Inferior parietal cortex (tissue), 1 donor: ENCODE measurements at regions not wholly inside any gene's neighbourhood (a gene's known extent, or its start where the extent isn't known, plus 50 kb on each side); places are given as distances from the start of the nearest gene placed in this dataset.

Experiments
- DNase-seq: peaks from one replicate; pipeline ENCODE4 v3.0.0-alpha.2; 2016; ENCODE audit errors: extremely low spot score

DNA sequence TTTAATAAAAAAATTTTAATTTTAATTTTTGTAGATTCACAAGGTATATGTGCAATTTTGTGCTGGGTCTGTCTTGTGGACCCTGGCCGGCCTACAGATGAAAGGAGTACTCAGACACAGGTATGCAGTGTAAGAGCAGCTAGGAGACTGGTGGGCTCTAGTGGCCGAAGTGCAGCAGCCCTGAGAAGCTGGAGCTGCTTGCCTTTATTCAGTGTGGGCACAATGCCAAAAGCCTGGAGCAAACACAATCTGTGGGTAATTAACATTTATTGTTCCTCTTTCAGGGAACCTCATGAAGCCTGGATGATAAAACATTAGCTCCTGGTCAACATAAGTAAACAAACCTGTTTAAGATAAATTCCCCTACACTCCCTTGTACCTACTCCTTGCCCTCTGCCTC lies 135.7 kb upstream of the SEL1L start:
- no peak for DNase-seq

DNA sequence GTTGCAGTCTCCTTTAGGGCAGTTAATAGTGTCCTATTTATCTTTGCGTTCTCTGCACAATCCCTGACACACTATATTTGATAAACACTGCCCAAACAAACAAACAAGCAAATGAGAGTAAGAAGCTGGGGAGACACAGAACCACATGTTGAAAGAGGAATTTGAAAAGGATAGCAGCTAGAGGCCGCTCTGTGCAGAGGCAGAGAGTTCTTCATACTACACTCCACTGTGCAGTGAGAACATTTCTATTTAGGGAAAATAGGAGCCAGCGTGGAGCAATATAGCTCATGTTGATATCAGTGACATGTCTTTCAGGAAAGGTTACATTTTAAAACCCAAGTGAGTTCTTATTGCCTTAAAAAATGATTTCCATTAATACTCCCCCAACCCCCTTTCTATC lies 140.3 kb upstream of the SEL1L start:
- DNase-seq = no peak

DNA sequence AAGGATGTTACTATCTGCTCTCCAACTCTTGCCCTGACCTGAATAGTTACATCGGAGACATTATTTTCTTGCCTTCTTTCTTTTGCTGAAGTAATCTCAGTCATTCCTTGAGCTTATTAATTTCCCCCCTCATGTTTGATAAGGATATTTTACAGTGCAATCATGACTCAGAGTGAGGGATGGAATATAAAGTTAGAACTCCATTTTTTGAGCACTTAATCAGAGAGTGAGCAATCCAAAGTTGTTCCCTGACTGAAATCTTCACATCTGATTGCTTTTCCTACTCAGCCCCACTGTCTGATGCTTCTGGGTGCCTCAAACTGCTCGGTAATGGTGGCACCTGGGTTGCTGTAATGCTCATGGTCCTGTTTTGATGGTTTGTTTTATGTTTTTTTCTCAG lies 142.7 kb upstream of the SEL1L start:
- DNase-seq = no peak

DNA sequence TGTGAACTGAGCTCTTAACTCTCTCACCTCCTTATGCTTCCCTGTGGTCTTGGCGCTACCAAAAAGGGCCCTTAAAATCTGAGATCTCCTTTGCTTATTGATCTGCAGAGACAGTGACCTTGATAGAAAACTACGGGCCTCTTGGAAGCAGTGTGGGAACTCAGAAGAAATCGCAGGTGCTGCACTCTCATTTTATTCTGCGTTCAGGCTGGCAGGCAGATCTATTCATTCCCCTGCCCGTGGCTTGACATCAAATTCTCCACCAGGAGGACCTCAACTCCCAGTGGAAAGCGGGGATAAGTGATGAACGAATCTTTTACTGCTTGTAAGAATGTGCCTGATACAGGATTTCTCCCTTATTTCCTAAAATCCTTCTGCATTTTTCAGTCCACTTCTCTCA lies 143.2 kb upstream of the SEL1L start:
- no peak for DNase-seq

DNA sequence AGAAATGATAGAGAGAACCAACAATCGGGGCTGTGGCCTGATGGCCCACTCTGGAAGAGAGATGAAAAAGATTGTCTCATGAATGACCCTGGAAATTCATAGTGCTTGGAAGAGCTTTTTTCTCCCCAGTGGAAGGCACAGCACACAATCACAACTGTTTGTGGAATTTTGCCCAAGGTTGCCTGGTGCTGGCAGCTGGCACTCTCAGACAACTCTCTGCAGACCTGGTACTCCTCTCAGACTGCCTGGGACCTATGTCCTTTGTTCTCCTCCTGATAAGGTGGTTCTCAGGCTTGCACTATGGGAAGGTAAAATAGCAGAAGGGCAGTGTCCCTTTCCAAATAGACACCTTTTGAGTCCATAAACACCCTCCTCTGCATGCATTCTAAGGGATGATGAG lies 144.1 kb upstream of the SEL1L start:
- DNase-seq = no peak

DNA sequence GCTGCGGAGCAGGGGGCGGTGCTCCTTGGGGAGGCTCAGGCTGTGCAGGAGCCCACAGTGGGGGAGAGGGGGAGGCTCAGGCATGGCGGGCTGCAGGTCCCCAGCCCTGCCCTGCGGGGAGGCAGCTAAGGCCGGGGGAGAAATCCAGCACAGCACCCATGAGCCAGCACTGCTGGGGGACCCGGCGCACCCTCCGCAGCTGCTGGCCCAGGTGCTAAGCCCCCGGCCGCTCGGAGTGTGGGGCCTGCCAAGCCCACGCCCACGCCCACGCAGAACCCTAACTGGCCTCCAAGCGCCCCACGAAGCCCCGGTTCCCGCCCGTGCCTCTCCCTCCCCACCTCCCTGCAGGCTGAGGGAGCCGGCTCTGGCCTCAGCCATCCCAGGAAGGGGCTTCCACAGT lies 145.6 kb upstream of the SEL1L start:
- DNase-seq = no peak

DNA sequence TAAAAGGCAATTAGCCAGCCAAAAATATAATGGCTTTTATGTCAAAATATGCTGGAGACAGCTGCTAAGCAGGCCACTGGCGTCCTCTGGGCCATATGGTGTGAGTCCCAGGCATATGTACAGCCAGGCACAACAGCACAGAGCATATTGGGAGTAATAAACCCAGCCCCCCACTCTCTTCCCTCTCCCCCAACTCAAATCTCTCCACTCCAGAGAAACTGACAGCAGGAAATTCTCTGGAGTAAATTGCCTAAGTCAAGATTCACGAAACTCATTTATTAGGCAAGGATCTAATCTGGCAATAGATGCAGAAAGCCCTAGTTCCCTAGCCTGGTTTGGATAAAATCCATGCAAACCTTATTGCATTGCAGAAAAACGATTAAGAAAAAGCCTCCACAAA lies 147.9 kb upstream of the SEL1L start:
- DNase-seq = no peak

DNA sequence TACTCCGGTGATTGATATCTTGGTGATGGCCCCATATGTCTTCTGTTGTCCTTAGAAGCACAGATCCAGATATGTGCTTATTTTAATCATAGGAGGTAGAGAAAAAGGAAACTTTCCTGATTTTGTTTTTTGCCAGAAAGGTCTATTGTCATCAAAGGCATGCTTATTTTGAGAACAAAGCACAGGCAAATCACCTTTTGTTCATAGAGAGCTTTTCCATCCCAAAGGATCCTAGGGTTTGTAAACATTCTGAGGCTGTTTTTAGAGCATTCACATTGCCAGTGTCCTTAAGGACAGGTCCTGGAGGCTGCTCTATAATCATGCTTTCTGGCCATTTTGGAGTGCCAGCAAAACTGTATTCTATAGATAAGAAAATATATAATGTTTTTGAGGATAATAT lies 148.5 kb upstream of the SEL1L start:
- DNase-seq = no peak

DNA sequence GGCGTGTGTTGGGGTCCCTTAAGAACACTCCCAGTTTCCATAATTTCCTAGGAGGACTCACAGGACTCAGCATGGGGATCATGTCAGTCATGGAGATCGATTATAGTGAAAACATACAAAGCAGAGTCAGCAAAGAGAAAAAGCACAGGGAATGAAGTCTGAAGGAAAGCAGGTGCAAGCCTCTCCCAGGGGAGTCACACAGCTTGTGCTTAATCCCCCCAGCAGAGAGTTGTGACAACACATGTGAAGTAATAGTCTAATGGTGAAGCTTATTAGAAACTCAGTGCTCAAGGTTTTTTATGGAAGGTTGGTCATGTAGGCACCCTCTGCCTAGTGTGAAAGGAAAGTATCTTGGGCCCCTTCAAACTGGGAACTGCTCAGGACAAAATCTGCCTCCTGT lies 149.0 kb upstream of the SEL1L start:
- DNase-seq = no peak

DNA sequence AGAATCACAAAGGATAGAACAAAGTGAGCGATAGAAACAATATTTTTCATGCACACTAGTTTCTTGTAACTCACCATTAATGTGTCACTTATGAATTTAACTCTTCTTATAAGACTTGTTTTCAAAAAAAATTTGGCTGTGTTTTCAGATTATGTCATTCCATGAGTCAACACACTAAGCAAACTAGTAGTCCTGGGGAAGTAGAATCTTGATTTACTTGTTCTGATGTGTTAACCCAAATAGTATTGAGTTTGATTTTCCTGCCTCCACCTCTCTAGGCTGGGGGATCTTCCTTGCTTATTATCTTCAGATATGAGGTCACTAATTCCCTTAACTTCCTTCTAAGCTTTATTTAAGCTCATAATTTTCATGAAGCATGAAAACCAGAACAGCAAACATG lies 151.0 kb upstream of the SEL1L start:
- no peak for DNase-seq

DNA sequence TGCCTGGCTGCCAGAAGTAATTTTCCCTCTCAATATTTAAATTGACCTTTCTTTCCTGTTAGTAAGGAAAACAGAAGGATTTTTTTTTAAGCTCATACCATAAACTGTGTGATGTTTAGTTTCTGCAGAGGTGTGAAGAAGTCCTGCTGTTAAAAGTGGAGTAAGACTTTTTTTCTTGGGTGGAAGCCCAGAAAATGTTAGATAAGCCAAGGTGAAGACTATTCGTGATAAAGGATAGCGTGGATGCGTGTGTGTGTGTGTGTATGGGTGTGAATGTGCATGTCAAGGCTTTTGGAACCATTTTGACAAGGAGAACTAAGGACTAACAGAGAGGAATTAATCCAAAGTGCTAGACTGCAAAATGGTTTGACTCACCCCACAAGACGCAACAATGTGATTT lies 152.9 kb upstream of the SEL1L start:
- DNase-seq = peak; percentile 56

DNA sequence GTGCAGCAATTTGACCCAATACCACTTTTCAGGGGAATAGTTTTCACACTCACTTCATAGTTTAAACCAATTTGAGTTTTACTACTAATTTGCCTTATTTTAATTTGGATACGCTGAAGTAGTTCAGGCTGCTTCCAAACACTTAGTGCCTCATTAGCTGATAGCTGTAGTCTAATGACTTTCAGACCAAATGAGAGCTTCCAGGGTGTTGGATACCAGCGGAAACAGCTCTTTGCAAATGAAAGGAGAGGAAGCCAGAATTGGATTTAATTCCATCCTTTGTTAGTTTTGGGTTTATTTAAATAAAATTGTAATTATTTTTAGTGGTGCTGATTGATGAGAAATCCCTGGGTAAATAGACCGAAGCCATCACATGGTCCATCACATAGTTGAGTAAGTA lies 158.3 kb upstream of the SEL1L start:
- no peak for DNase-seq

DNA sequence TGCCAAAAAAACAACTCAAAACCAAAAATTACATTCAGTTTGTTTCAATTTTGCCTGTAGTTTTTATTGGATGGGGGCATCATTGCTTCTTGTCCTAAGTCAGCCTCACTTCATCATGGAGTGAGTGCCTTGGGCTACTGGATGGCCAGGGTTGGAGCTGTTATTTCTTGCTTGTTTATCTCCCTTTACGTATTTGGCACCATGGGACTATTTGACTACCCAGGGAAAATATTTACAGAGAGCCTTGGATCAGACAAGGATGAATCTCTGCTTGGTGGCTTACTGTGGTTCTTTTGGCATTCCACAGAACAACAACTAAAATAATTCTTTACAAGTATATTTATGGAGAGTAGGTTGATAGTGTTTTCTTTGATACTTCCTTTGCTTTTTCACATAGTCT lies 160.8 kb upstream of the SEL1L start:
- DNase-seq = no peak

DNA sequence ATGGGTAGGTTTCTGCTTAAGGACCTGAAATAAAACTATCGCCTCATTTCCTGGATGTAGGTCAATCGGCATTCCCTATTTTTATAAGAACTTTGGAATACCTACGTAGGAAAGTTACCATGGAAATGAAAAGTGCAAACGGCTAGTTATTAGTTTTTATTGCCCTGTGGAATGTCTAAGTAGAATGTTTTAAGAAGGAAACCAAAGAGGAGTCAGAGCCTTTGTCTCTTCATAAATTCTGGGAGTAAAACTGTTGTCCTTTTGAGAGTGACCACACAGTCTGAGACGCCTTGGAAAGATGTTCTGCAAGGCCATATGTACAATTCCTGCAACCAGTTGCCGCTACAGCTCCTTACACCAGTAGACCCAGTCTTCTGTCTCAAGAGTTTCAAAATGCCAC lies 176.0 kb upstream of the SEL1L start:
- DNase-seq = no peak

DNA sequence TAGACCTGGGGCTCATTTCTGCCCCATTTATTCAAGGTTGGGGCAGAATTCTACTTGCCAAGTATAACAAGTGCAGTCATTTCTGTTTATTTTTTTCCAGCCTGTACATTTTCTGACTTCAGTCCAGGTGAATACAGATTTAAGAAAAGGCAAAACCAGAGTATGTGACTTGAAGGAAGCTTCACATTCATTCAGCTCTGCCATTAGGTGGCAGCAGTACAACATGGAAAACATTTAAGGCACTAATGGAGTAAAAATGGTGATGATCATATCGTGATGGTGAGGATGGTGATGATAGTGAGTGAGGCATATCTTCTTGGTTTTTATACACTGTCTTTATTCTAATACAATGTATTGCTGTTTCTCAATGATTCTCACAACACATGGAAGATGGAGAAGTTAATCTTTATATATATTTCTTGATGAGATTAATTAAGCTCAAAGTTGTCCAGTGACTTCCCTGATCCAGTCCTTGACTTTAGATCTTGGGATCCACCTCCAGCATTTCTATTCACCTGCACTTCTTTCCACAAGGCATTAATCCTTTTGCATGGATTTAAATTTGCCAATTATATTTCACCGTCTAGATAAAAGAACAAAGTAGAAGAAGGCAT lies 176.7 kb upstream of the SEL1L start:
- peak; percentile 78 for DNase-seq

DNA sequence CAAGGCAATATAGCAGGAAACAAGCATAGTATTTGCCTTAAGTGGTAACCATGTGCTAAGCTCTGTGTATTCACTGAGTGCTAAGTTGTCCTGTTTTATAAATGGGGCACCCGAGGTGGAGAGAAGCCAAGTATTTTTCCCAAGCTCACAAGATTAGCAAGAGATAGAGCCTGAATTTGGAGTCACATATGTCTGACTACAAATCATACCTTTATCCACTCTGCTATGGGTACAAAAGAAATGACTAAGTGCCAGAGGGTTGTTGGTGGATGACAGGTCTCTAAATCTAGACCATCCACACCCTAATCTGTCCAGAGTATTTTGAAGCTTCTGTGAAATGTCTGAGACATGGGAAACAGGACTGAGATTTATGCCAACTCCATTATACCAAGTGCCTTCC lies 182.1 kb upstream of the SEL1L start:
- DNase-seq = peak; percentile 36

DNA sequence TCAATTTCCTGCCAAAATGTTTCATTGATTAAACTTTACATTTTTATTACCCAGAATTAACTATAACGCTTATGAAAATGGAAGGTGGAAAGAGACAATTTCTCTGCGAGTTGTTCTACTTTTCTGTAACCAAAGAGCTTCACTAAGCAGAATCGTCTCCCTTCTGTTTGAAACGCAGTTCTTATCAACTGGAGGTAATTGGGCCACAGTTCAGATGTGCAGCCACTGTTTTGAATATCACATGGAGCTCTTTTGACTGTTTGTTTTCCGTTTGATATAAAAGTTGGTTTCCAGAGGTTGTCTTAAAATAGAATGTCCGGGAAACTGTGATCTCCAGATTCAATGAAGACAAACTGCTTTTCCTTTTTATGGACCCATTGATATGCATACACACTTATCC lies 183.3 kb upstream of the SEL1L start:
- DNase-seq = no peak

DNA sequence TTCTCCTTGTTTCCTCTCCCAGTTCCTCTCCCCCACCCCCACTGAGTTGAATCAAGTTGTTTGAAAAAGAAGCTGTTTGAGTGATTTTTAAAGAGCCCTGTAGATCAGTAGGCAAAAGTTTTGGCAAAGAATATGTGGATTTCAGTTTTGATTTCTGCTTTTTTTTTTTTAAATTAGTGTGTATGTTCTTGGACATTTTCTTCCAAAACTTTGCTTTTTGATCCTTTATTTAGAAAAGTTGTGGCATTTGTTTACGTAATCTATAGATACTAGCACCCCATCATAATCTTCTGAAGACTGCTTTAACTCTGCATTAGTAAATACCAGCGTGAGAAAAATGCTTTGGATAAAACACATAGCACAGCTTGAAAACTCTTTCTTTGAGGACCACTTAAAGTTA lies 190.3 kb upstream of the SEL1L start:
- DNase-seq = no peak

DNA sequence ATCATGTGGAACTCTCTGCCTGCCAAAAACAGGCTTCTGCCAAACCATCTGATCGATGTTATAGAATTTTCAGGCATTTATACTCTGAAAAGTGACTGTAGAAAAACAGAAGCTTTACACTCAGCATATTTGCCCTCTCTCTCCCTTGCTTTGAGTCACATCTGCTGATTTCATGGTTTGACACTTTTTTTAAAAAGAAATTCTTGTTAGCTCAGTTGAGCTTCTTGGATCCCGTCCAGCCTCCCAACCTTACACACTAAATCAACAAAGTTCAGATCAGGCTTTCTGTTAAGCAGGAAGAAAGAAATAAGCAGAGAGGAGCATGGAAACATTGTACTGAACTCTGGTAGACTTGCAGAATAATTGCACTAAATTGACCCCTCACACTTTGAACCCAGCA lies 193.6 kb upstream of the SEL1L start:
- DNase-seq = no peak

DNA sequence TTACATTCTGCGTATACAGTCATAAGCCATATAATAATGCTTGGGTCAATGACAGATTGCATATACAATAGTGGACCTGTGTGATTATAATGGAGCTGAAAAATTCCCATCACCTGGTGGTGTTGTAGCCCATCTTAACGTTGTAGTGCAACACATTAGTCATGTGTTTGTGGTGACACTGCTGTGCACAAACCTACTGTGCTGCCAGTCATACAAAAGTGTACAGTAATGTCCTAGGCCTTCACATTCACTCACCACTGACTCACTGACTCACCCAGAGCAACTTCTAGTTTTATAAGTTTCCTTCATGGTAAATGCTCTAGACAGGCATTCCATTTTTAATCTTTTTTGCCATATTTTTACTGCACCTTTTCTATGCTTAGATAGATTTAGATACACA lies 194.8 kb upstream of the SEL1L start:
- no peak for DNase-seq

DNA sequence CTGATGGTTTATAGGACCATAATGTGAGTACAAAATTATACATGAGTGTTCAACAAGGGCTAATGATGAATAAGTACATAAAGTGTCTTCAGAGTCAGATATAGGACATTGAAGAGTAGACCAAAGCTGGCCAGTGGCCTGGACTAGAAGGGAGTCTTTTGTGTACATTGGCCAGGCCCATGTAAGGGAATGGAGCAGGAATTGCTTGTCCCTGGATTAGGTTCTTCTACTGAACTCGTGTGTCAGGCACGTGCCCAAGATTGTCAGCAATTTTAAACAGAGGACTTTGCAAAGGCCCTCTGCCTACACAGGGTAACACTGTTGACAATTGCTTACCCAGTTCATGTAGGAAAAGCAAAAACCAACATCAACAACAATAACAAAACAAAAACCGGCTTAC lies 196.0 kb upstream of the SEL1L start:
- DNase-seq = no peak

DNA sequence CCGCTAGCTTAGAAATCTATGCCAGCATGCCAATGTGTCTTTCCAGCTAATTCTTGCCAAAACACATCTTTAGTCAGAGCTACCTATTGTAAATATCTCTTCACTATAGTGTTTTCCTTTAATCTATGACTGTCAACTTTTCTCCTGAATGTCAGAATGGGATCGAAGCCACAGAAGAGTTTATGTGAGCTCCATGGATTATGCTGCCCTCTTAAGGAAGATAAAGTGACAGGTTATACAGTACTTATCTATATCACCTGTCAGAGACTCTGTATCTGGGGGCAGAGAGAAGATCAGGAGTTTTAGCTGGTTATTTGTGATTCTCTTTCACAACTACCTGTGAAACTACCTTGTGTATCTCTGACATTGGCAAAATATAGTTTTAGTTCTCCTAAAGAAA lies 204.3 kb upstream of the SEL1L start:
- DNase-seq = no peak

DNA sequence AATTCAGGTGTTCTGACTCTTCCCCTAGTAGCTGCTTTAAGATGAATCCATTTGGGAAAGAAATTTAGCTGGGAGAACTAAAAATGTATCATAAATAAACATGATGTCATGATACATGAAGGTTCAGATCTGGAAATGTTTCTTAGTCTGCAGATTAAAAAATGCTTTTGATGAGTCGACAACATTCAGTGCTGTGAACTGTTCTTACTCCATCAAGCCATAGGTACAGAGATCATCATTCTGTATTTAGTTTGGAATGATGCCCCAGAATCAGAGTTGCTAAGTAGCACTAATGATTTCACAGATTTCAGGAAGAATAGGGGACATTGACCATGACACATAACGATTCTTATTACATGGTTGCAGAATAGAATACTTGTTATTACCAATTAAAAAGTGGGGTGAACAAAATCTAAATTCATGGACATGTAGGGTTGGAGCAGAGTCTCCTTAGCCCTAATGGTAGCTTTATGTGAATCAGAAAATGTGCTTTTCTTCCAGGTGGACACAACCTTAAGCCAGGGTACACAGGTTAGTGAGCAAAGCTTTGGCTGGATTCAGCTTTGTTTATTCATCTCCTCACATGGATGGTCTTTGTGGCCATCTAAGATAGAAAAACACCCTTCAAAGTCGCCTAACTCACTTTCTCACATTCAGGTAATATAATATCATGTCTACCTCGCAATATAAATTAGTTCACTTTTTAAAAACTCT lies 205.4 kb upstream of the SEL1L start:
- no peak for DNase-seq

DNA sequence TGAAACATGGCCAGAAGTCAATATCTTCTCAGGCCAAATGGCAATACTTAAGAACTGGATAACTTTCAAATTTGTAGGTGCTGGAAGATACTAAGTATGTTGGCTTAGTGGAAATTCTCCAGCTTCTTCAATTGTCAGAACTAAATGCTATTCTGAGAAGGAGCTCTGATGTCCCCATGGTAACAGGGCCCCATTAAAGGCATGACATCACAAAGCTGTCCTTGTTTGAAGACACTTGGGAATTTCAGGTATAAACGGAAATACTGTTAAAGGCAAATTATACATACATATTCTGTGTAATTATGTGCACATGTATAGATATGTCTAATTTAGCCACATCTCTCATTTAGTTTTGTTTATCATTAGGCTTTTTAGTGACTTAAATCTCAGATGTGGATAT lies 210.0 kb upstream of the SEL1L start:
- no peak for DNase-seq
